Fibroblast of skin of left quadriceps (primary cell): ENCODE measurements at regions not wholly inside any gene's neighbourhood (a gene's known extent, or its start where the extent isn't known, plus 50 kb on each side); places are given as distances from the start of the nearest gene placed in this dataset.

Experiments used
- DNase-seq, 2 experiments: peaks; one replicate each; pipeline ENCODE4 v3.0.0-alpha.2; 2013; ENCODE audit warnings: low read depth in 2 of 2

- DNase-seq, result no peak
These were observed 127.3 kb upstream of the NR4A3 start for GRCh38 chr9:99694393-99694792.

- no peak for DNase-seq
These were observed 122.3 kb upstream of the NR4A3 start for GRCh38 chr9:99699396-99699795.

- no peak for DNase-seq
These were observed 109.5 kb upstream of the NR4A3 start for GRCh38 chr9:99712214-99712613.

GRCh38 chr9:99713838-99714306 lies 107.8 kb upstream of the NR4A3 start:
- no peak for DNase-seq

GRCh38 chr9:99718631-99719030 lies 103.1 kb upstream of the NR4A3 start:
- no peak for DNase-seq

GRCh38 chr9:99720455-99721050 lies 101.1 kb upstream of the NR4A3 start:
- DNase-seq, result no peak

- DNase-seq, result no peak
These were observed 99.8 kb upstream of the NR4A3 start for GRCh38 chr9:99721898-99722297.

- DNase-seq, result no peak
These were observed 98.8 kb upstream of the NR4A3 start for GRCh38 chr9:99722877-99723276.

- no peak for DNase-seq
These were observed 97.0 kb upstream of the NR4A3 start for GRCh38 chr9:99724640-99725039.

GRCh38 chr9:99725852-99726251 lies 95.8 kb upstream of the NR4A3 start:
- DNase-seq, result no peak

GRCh38 chr9:99726758-99727157 lies 94.9 kb upstream of the NR4A3 start:
- no peak for DNase-seq

- no peak for DNase-seq
These were observed 91.6 kb upstream of the NR4A3 start for GRCh38 chr9:99730062-99730461.

- no peak for DNase-seq
These were observed 89.7 kb upstream of the NR4A3 start for GRCh38 chr9:99731950-99732349.

GRCh38 chr9:99732715-99733114 lies 89.0 kb upstream of the NR4A3 start:
- DNase-seq, result no peak

GRCh38 chr9:99735041-99735440 lies 86.6 kb upstream of the NR4A3 start:
- no peak for DNase-seq

- no peak for DNase-seq
These were observed 85.4 kb upstream of the NR4A3 start for GRCh38 chr9:99736291-99736690.

- no peak for DNase-seq
These were observed 84.0 kb upstream of the NR4A3 start for GRCh38 chr9:99737649-99738048.

- DNase-seq, result no peak
These were observed 78.7 kb upstream of the NR4A3 start for GRCh38 chr9:99743006-99743405.

GRCh38 chr9:99743455-99743854 lies 78.2 kb upstream of the NR4A3 start:
- DNase-seq, result no peak

GRCh38 chr9:99744132-99744531 lies 77.6 kb upstream of the NR4A3 start:
- DNase-seq, result no peak

- DNase-seq, result no peak
These were observed 76.6 kb upstream of the NR4A3 start for GRCh38 chr9:99745085-99745484.

- no peak for DNase-seq
These were observed 75.3 kb upstream of the NR4A3 start for GRCh38 chr9:99746406-99746805.

- no peak for DNase-seq
These were observed 73.4 kb upstream of the NR4A3 start for GRCh38 chr9:99748266-99748665.

- no peak for DNase-seq
These were observed 73.0 kb upstream of the NR4A3 start for GRCh38 chr9:99748676-99749075.
